SKM-1 treated with dmso at 0.1 percent for 144 hours (cell line): ENCODE measurements at regions not wholly inside any gene's neighbourhood (a gene's known extent, or its start where the extent isn't known, plus 50 kb on each side); places are given as distances from the start of the nearest gene placed in this dataset.
"Not testable (repeated sequence)": the region's sequence is repeated elsewhere in the genome, so short reads cannot be mapped to it uniquely, and the experiment has no call there.

Experiments used
- DNase-seq: peaks from one replicate; lab custom pipeline; 2025; ENCODE audit not compliant: unreplicated experiment; lab: John Stamatoyannopoulos, UW

DNA sequence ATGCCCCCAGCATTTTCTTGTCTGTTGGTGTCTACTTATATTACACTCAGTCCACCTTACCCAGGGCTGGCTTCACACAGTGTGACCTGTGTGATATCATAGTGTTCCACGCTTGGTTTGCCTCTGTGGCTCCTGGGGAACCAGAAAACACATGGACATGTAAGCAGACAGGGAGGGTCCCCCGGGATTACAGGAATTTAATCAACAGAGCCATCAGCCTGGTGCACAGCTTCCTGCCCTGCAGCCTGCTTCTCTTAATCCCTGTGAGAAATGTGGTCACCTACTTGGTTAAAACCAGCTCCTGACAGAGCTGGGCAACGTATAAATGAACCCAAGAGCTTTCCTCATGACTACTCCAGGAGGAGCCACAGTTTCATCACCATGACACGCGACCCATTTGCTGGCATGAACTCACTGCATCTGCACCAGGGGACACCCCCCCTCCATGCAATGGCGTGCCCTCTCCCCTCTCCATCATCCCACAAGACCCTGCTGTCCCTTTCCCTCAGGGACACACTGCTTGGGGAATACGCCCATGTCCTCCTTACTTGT lies 152.1 kb downstream of the UQCRFS1 start:
- DNase-seq: no peak

DNA sequence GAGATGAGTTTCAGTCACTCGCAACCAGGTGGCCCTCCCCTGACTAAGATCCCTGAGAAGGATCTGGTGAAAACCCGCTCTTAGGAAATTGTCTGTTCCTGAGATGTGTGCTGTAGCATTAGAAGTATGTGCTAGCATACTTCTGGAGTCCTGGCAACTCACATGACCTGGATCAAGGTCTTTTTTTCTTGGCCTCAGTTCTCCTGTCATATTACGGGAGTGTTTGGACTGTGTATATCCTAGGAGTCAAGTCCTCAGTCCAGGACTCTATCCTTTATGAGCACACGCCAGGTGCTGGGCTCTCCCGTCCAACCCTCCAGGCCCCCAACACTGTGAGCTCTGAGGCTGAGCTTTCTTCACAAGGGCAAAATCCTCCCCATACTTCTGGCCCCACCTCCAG lies 156.4 kb downstream of the UQCRFS1 start:
- no peak for DNase-seq

DNA sequence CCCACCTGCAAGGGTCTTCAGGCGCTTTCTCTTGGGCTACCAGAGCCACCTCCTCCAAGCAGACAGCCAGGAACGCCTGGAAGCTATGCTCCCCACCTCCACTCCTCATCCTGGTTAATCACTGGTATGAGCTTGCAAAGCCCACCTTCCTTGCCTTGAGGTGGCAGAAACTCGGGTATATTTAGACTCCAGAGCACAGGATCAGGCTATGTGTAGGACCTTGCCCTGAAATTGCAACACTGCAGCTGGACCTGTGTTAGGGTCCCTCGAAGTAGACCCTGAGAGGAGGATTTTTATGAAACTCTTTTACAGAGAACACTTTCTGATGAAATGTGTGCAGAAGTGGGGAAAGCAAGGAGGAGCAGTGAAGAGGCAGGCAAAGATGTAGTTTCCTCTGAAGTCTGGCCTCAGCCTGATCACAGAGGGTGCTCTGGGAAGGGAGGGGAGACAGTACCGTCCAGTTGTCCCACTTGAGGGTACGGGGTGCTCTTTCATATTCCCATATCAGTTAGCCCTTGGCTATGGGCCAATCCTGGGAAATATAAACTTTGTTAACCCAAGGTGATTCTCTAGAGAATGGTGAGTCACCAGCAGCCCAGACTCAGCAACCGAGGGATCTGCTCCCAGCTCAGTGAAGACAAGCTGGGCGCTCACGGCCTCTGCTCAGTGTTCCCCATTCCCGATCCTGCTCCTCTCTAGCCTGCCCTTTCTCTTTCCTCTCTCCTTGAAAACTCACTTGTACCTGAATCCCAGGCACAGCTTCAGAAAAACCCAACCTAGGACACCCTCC lies 157.9 kb downstream of the UQCRFS1 start:
- no peak for DNase-seq

DNA sequence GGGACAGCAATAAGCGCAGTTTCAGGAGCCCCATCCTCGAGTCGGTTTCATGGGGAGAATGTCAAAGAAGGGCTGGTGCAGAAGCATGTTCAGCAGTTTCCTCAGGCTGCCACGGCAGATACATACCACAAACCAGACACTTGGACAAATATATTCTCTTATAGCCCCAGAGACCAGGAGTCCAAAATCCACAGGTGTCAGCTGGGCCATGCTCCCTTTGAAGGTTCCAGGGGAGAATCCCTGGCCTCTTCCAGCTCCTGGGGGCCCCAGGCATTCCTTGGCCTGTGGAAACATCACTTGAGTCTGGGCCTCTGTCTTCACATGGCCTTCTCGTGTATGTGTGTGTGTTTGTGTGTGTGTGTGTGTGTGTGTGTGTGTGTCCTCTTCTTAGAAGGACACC lies 164.1 kb downstream of the UQCRFS1 start:
- no peak for DNase-seq

- DNase-seq: no peak
Observed at GRCh38 chr19:29045679-29046254, 167.2 kb downstream of the UQCRFS1 start.

- DNase-seq: no peak
Observed at GRCh38 chr19:29044037-29044436, 168.9 kb downstream of the UQCRFS1 start.

DNA sequence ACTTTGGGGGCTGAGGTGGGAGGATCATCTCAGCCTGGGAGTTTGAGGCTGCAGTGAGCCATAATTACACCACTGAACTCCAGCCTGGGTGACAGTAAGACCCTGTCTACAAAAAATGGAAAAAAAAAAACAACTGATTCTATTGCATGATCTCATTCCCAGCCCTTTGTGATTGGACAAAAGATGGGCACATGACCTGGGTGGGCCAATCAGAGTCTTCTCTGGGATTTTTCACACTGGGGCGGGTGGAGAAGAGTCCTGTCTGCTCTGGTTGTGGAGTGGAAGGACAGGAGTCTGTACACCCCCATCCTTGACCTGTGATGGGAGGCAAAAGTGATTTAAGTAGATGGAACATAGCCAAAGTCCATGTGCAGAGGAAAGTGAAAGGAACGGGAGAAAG lies 170.5 kb downstream of the UQCRFS1 start:
- no peak for DNase-seq

- DNase-seq: no peak
Observed at GRCh38 chr19:29040951-29041350, 172.0 kb downstream of the UQCRFS1 start.

DNA sequence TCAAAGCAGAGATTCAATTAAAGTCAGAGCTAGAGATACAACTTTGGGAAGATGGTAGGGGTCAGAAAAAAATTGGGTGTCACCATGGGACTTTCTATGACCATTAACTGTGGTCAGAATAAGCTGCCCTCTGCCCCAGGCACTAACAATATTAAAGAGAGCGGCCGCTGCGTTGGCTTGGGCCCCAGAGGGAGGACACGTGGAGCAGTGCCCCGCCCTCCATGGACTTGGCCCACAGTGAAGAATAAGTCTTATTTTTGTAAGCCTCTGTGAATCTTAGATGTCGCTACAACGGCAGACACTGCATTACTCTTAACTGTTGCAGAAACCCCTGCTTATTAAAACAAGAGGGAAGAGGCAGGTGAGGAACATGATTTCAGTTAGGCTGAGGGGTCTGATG lies 172.7 kb downstream of the UQCRFS1 start:
- DNase-seq: no peak

DNA sequence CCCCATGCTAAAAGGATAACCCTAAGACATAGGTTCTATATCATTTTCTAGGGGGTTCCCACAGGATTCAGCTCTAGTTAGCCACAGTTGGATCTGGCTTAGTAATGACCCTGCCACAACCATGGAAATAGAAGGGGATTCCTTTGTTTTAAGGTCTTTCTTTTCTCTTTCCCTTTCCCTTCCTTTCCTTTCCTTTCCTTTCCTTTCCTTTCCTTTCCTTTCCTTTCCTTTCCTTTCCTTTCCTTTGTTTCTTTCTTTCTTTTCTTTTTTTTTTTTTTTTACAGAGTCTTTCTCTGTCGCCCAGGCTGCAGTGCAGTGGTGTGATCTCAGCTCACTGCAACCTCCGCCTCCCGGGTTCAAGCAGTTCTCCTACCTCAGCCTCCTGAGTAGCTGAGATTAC lies 173.9 kb downstream of the UQCRFS1 start:
- DNase-seq: not testable (repeated sequence)

GRCh38 chr19:29031216-29031615 lies 181.7 kb downstream of the UQCRFS1 start:
- no peak for DNase-seq

- no peak for DNase-seq
Observed at GRCh38 chr19:29029268-29029958, 183.5 kb downstream of the UQCRFS1 start.

- no peak for DNase-seq
Observed at GRCh38 chr19:29022599-29022998, 190.4 kb downstream of the UQCRFS1 start.

DNA sequence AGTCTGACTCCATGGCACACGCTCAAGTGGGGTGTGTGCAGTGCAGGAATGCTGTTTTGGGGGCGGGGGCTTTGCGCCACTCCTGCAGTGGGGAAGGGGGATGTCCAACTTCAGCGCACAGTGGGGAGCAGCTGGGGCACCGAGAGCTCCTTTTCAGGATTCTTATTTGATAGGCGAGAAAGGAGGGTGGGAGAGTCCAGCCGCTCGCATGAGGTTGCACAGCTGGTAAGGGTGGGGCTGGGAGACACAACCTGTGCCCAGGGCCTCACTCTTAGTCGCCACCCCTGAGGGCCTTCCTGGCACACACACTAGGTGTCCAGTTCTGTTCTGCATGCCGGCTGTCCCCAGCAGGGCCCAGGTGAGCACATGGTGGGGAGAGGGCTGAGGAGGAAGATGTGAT lies 190.8 kb downstream of the UQCRFS1 start:
- DNase-seq: no peak

DNA sequence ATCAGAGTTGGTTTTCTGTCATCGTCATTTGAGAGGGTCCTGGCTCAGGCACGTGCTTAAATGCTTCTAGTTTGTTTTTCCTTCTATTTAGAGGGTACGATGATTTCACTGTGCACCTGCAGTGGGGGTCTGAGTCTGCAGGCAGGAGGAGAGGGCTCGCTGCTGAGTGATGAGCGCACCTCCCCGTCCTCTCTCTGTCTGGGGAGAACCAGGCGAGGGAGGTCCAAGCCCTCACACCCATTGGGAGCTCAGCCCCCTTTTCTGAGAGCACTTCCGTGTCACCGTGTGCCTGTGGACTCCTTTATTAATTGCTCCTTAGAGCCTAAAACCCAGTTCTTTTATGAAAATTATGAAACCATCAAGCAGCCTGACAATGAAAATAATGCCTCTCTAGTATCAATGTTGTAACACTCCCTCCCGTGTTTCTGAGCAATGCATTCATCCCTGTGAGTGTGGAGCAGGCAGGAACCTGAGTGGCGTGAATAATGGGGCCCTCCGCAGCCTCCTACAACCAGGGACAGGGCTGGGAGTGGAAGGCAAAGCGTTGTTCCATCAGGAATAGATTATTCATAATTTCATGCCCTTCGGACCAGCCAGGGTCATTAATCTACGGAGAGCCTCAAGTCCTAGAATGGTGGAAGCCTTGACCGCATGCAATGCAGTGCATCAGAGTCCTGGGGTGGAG lies 191.6 kb downstream of the UQCRFS1 start:
- no peak for DNase-seq

DNA sequence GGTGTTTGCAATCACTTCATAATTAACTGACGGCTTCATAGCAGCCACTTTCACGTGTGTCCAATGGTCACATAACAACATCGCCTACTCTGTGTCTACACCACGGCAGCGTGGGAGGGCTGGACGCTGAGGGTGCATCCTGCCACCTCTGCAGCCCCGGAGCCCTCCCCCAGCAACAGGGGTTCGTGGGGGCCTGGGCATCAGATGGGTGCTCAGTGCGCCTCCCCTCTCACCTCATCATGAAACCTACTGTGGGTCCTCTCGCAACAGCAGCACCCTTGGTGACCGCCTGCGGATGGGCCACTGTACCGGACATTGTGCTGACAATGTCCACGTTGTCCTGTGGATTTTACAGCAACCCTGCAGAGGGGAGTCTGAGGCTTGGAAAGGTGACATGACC lies 193.5 kb downstream of the UQCRFS1 start:
- DNase-seq: no peak

DNA sequence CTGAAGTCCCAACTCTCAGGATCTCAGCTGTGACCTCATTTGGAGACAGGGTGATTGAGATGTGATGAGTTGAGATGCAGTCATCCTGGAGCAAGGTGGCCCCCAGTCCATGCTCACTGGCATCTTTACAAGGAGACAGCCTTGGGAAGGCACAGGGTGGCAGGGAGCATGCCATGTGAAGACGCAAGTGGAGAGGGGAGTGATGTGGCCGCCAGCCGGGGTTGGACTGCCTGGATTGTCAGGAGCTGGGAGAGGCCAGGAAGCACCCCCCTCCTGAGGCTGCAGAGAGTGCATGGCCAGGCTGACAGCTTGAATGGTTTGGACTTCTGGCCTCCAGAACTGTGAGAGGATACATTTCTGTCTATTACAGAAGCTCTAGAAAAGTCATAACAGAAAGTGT lies 194.4 kb downstream of the UQCRFS1 start:
- no peak for DNase-seq

GRCh38 chr19:29017788-29018187 lies 195.2 kb downstream of the UQCRFS1 start:
- DNase-seq: no peak

DNA sequence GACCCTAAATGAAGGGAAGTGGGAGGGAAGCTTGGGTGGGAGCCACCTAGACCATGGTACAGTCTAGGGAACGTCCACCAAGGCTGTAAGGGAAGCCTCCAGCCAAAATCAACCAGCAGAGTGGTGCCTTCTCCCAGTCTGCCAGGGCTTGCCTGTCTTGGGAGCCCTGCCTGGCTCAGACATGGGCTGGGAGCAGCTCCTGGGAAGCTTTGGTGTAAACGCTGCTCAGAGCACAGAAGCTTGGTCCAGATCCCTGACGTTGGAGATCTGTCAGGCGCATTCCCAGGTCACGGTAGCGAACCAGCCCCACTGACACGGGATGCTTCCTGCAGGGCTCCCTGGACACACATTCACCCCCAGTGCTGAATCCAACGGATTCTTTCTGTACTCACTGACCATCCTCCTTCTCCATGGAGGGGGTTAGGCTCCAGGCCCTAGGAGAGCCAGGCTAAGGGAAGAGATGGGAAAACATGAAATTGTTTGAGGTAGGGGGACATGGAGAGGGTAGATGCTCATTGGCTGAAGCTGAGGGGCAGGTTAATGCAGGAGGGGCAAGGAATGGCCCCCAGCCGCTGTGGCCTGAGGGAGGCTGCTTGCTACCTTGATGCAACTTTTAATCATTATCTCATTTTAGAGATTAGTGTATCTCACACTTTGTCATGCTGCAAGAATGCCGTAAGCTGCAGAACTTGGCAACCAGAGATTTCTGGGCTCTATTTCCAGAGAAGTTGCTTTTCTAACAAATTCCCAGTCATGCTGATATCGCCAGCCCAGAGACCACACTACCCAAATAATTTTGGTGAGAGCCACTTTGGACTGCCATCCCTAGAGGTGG lies 195.8 kb downstream of the UQCRFS1 start:
- no peak for DNase-seq

GRCh38 chr19:29016353-29016752 lies 196.6 kb downstream of the UQCRFS1 start:
- DNase-seq: no peak

GRCh38 chr19:29015569-29015968 lies 197.4 kb downstream of the UQCRFS1 start:
- DNase-seq: no peak
